ENCODE measurements at regions not wholly inside any gene's neighbourhood (a gene's known extent, or its start where the extent isn't known, plus 50 kb on each side); places are given as distances from the start of the nearest gene placed in this dataset.

GRCh38 chr12:38123566-38124246 lies 192.9 kb upstream of the ALG10B start:
- no peak for TF ChIP-seq CTCF (conservative IDR thresholded peaks at IDR 0.05)
- TF ChIP-seq ZFX (IDR thresholded peaks at IDR 0.05) = no peak

Data from C4-2B (cell line).